HepG2 (cell line): ENCODE measurements at regions not wholly inside any gene's neighbourhood (a gene's known extent, or its start where the extent isn't known, plus 50 kb on each side); places are given as distances from the start of the nearest gene placed in this dataset.

ENCODE experiments used
- ATAC-seq: fragments of 200-7000 bp; cut with Tn5 transposase; 3 replicates; pipeline ENCODE4 v1.9.1; 2020; ENCODE audit warnings: mild to moderate bottlenecking, moderate library complexity
- BruUV-seq: library from RNA; stranded (reverse); fragments of 400-500 nt; replicated peaks from 2 replicates; lab custom pipeline; 2021; lab: Mats Ljungman, UMichigan
- CTCF ChIA-PET: fragments of 300-600 bp; formaldehyde crosslinking; extraction: SDS; loops from one replicate; lab custom pipeline; 2021; ENCODE audit warnings: low total read pairs, inconsistent platforms, low intra/inter-chr PET ratio; lab: Yijun Ruan, JAX
- POLR2A ChIA-PET: fragments of 350-600 bp; sonication (Branson Sonifier 250); formaldehyde crosslinking; loops from one replicate; lab custom pipeline; 2020; ENCODE audit warnings: antibody characterized with exemption, inconsistent platforms; lab: Yijun Ruan, JAX
- DNase-seq: peaks from one replicate; pipeline ENCODE4 v3.0.0-alpha.2; 2015; ENCODE audit warnings: low spot score
- FAIRE-seq: peaks from 3 replicates; lab custom pipeline; 2011; peaks lifted over from hg19 to GRCh38; lab: Jason Lieb, UNC
- H2AFZ ChIP-seq: one replicate; pipeline ENCODE4 v1.6.1; 2011; ENCODE audit warnings: low read length, inconsistent platforms
- H3K27ac ChIP-seq: fragments of 300-600 bp; 3 replicates; pipeline ENCODE4 v1.8.0; 2011; ENCODE audit warnings: mixed run types, mild to moderate bottlenecking, mixed read lengths, low read length, inconsistent platforms; ENCODE audit not compliant: insufficient read depth; ENCODE audit errors: extremely low read length
- H3K27me3 ChIP-seq, 2 experiments: fragments of 200-600 bp in 1 of 2; 2 replicates in 1 of 2; 3 replicates in 1 of 2; pipeline versions ENCODE4 v1.6.0 to v1.8.0; 2011; ENCODE audit warnings: low read length in 2 of 2, mild to moderate bottlenecking in 2 of 2, moderate library complexity in 2 of 2, inconsistent platforms in 1 of 2; ENCODE audit not compliant: insufficient read depth in 2 of 2, control insufficient read depth in 1 of 2
- H3K36me3 ChIP-seq, 2 experiments: fragments of 200-600 bp in 1 of 2; replicated peaks in 1 of 2; 2 replicates in 1 of 2; 3 replicates in 1 of 2; pipeline versions ENCODE4 v1.5.1 to v1.8.0; 2011; ENCODE audit warnings: low read length in 2 of 2, inconsistent platforms in 1 of 2; ENCODE audit not compliant: insufficient read depth in 2 of 2, control insufficient read depth in 1 of 2
- H3K4me1 ChIP-seq: 2 replicates; pipeline ENCODE4 v1.5.1; 2012; ENCODE audit warnings: low read length, inconsistent platforms; ENCODE audit not compliant: insufficient read depth
- H3K4me2 ChIP-seq: 2 replicates; pipeline ENCODE4 v1.6.0; 2011; ENCODE audit warnings: low read depth, low read length, inconsistent platforms
- H3K4me3 ChIP-seq, 3 experiments: fragments of 200-600 bp in 1 of 3; sonication (generic), shearing (Covaris generic) in 1 of 3; replicated peaks in 1 of 3; 2 replicates each; pipeline ENCODE4 v1.5.1; 2011 to 2016; ENCODE audit warnings: low read length in 3 of 3, inconsistent platforms in 2 of 3, low read depth in 2 of 3, mild to moderate bottlenecking in 2 of 3, control low read depth in 1 of 3, mixed read lengths in 1 of 3; ENCODE audit not compliant: insufficient read depth in 1 of 3
- H3K79me2 ChIP-seq: one replicate; pipeline ENCODE4 v1.6.1; 2011; ENCODE audit warnings: low read length, inconsistent platforms; ENCODE audit not compliant: insufficient read depth
- H3K9ac ChIP-seq: 2 replicates; pipeline ENCODE4 v1.6.0; 2011; ENCODE audit warnings: mild to moderate bottlenecking, low read depth, low read length, inconsistent platforms; ENCODE audit not compliant: insufficient read depth
- H3K9me3 ChIP-seq: 2 replicates; pipeline ENCODE4 v1.5.1; 2012; ENCODE audit warnings: mild to moderate bottlenecking, low read length
- H4K20me1 ChIP-seq: 2 replicates; pipeline ENCODE4 v1.6.0; 2011; ENCODE audit warnings: inconsistent platforms, mild to moderate bottlenecking, low read length, moderate library complexity; ENCODE audit not compliant: insufficient read depth
- BRD4 ChIP-seq: sonication (generic); formaldehyde crosslinking; IDR thresholded peaks from 2 replicates; pipeline ENCODE4 v1.4.0; 2020; ENCODE audit warnings: missing genetic modification reagents
- FOXA1 ChIP-seq, 2 experiments: fragments of 450-650 bp in 1 of 2; sonication (generic) in 1 of 2; formaldehyde crosslinking in 1 of 2; IDR thresholded peaks; 2 replicates each; pipeline versions ENCODE4 v1.4.0 to v1.6.1; 2016 to 2020; ENCODE audit warnings: missing genetic modification reagents in 1 of 2
- GLI4 ChIP-seq: sonication (generic); formaldehyde crosslinking; IDR thresholded peaks from 2 replicates; pipeline ENCODE4 v1.5.1; 2020; ENCODE audit warnings: missing genetic modification reagents, mild to moderate bottlenecking, moderate library complexity, borderline replicate concordance
- HMG20A ChIP-seq: IDR thresholded peaks from 2 replicates; pipeline ENCODE4 v1.6.1; 2016; ENCODE audit warnings: borderline replicate concordance
- KDM6A ChIP-seq: IDR thresholded peaks from 2 replicates; pipeline ENCODE4 v1.6.1; 2016; ENCODE audit warnings: low read depth
- MBD4 ChIP-seq: IDR thresholded peaks from 2 replicates; pipeline ENCODE4 v1.6.1; 2012; ENCODE audit warnings: low read length, inconsistent platforms, borderline replicate concordance
- NFE2 ChIP-seq: sonication (generic); formaldehyde crosslinking; IDR thresholded peaks from 2 replicates; pipeline ENCODE4 v1.4.0; 2020; ENCODE audit warnings: missing genetic modification reagents
- NR2C2 ChIP-seq: sonication (generic); formaldehyde crosslinking; IDR thresholded peaks from 2 replicates; pipeline ENCODE4 v1.4.0; 2020; ENCODE audit warnings: missing genetic modification reagents, mild to moderate bottlenecking, moderate library complexity, borderline replicate concordance
- NR2F1 ChIP-seq, 2 experiments: fragments of 450-650 bp in 1 of 2; formaldehyde crosslinking in 1 of 2; IDR thresholded peaks; 2 replicates each; pipeline versions ENCODE4 v1.5.0 to v1.6.1; 2016 to 2020; ENCODE audit warnings: mild to moderate bottlenecking in 1 of 2, missing compliant biosample characterization in 1 of 2, missing genetic modification reagents in 1 of 2, moderate library complexity in 1 of 2
- PAWR ChIP-seq: sonication (generic); formaldehyde crosslinking; IDR thresholded peaks from 2 replicates; pipeline ENCODE4 v1.4.0; 2020; ENCODE audit warnings: missing genetic modification reagents, mild to moderate bottlenecking, borderline replicate concordance
- ZBTB7A ChIP-seq: sonication (generic); formaldehyde crosslinking; IDR thresholded peaks from 2 replicates; pipeline ENCODE4 v1.8.0; 2022; ENCODE audit warnings: mild to moderate bottlenecking, missing genetic modification reagents
- ZFP41 ChIP-seq: sonication (generic); formaldehyde crosslinking; IDR thresholded peaks from 2 replicates; pipeline ENCODE4 v1.4.0; 2020; ENCODE audit warnings: mild to moderate bottlenecking, missing genetic modification reagents, borderline replicate concordance
- ZMAT3 ChIP-seq: sonication (generic); formaldehyde crosslinking; conservative IDR thresholded peaks from 2 replicates; pipeline ENCODE4 v1.7.0; 2021; ENCODE audit warnings: missing genetic modification reagents
- ZMYM3 ChIP-seq: sonication (generic); formaldehyde crosslinking; IDR thresholded peaks from 2 replicates; pipeline ENCODE4 v1.5.1; 2020; ENCODE audit warnings: mild to moderate bottlenecking, missing genetic modification reagents
- ZNF136 ChIP-seq: sonication (generic); formaldehyde crosslinking; IDR thresholded peaks from 2 replicates; pipeline ENCODE4 v1.8.1; 2022; ENCODE audit warnings: low read depth, mild to moderate bottlenecking, moderate library complexity, missing genetic modification reagents
- ZNF446 ChIP-seq: sonication (generic); formaldehyde crosslinking; IDR thresholded peaks from 2 replicates; pipeline ENCODE4 v1.5.0; 2020; ENCODE audit warnings: mild to moderate bottlenecking, missing genetic modification reagents
- ZNF781 ChIP-seq: sonication (generic); formaldehyde crosslinking; IDR thresholded peaks from 2 replicates; pipeline ENCODE4 v1.5.1; 2020; ENCODE audit warnings: borderline replicate concordance, mild to moderate bottlenecking, missing genetic modification reagents; ENCODE audit errors: not compliant biosample characterization
- WGBS: methylation state at CpG from one replicate; pipeline ENCODE4 v1.1.6; 2017; ENCODE audit warnings: low lambda C conversion rate; 5-methylcytosine and 5-hydroxymethylcytosine counted together
- in situ Hi-C: cut with HindIII; loops from 2 replicates; pipeline ENCODE4 v1.10.0; 2017; ENCODE audit warnings: low pct_unique_long_range_greater_than_20kb; ENCODE audit not compliant: extremely low pct_ligation_motif_present
- intact Hi-C: fragments of 100-400 bp; cut with micrococcal nuclease; formaldehyde crosslinking; loops from one replicate; pipeline ENCODE4 v1.10.0; 2022; ENCODE audit not compliant: unreplicated experiment
- TF ChIP-seq, protein P1 (sequence below): sonication (generic); formaldehyde crosslinking; IDR thresholded peaks from 2 replicates; pipeline ENCODE4 v1.4.0; 2020; ENCODE audit warnings: mild to moderate bottlenecking, missing genetic modification reagents, borderline replicate concordance
- TF ChIP-seq, protein P2 (sequence below): sonication (generic); formaldehyde crosslinking; IDR thresholded peaks from 2 replicates; pipeline ENCODE4 v1.9.0; 2021; ENCODE audit warnings: missing genetic modification reagents, mild to moderate bottlenecking, borderline replicate concordance
- TF ChIP-seq, protein P3 (sequence below), 2 experiments: sonication (generic) in 1 of 2; formaldehyde crosslinking in 1 of 2; IDR thresholded peaks; 2 replicates each; pipeline versions ENCODE4 v1.5.1 to v1.6.1; 2011 to 2020; ENCODE audit warnings: borderline replicate concordance in 1 of 2, low read depth in 1 of 2, low read length in 1 of 2, mild to moderate bottlenecking in 1 of 2, missing genetic modification reagents in 1 of 2, moderate library complexity in 1 of 2

DNA sequence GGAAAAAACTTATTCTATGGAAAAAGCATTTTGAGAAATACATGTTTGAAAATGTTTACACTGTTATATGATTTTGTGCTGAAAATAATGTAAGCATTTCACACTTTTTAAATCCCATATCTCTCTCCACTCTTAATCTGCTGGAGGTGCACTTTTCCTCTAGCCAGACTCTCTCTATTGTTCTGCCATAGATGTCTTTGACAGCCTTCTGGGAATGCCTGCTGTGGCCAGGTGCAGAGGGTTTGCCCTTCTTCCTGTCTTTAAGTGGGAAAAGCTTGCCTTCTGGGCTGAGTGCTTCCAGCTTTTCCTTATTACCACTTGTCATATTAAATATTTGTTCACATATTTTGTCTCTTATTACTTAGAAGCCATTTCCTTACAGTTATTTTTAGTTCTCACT, 60.1 kb upstream of the PPM1H start (continued):
- TF ChIP-seq ZNF781 (CRISPR knock-in tag) (no peak), ZFP41 (no peak), NFE2 (CRISPR knock-in tag) (no peak), ZMAT3 (CRISPR knock-in tag) (no peak), ZBTB7A (no peak)

DNA sequence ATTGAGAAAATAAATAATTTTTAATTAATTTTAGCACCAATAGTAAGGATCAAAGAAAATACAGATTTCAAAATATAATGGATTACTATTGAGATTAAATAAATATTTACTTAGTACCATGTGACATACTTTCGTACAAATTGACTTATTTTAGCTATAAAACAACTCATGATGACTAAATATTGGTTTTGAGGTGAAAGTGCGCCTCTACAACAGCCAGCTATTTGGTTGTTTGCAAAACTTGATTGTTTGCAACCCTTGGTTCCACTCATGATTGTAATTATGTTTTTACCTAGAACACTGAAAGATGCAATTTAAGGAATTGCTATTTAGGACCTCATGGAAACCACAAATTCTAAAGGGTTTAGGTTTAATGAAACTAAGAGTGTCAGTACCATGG, 51.9 kb upstream of the PPM1H start:
- POLR2A ChIA-PET: no interaction called here
- Histone ChIP-seq H3K4me3 (no peak overlapping the region), H3K27ac (no peak overlapping the region), H3K9me3 (no peaks in the 10 kb centered on the region), H3K4me1 (peaks cover 9% of the 10 kb centered on the region), H2AFZ (no peak overlapping the region), H3K36me3 (no peaks in the 10 kb centered on the region), H3K79me2 (no peaks in the 10 kb centered on the region), H4K20me1 (no peaks in the 10 kb centered on the region), H3K27me3 (no peaks in the 10 kb centered on the region), H3K9ac (no peak overlapping the region), H3K4me2 (no peak overlapping the region)
- TF ChIP-seq HMG20A (CRISPR knock-in tag) (no peak), ZMYM3 (CRISPR knock-in tag) (no peak), KDM6A (no peak), BRD4 (CRISPR knock-in tag) (no peak), MBD4 (no peak), FOXA1 (IDR thresholded peaks at IDR 0.05) (no peak), FOXA1 (CRISPR knock-in tag; IDR thresholded peaks at IDR 0.05) (no peak), PAWR (CRISPR knock-in tag) (no peak), ZNF446 (CRISPR knock-in tag) (no peak), GLI4 (CRISPR knock-in tag) (no peak), ZNF136 (no peak), NR2C2 (CRISPR knock-in tag) (no peak), NR2F1 (CRISPR knock-in tag; IDR thresholded peaks at IDR 0.05) (no peak)
- TF ChIP-seq, protein P1, sequence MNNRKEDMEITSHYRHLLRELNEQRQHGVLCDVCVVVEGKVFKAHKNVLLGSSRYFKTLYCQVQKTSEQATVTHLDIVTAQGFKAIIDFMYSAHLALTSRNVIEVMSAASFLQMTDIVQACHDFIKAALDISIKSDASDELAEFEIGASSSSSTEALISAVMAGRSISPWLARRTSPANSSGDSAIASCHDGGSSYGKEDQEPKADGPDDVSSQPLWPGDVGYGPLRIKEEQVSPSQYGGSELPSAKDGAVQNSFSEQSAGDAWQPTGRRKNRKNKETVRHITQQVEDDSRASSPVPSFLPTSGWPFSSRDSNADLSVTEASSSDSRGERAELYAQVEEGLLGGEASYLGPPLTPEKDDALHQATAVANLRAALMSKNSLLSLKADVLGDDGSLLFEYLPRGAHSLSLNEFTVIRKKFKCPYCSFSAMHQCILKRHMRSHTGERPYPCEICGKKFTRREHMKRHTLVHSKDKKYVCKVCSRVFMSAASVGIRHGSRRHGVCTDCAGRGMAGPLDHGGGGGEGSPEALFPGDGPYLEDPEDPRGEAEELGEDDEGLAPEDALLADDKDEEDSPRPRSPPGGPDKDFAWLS (CRISPR knock-in tag): no peak
- TF ChIP-seq, protein P2, sequence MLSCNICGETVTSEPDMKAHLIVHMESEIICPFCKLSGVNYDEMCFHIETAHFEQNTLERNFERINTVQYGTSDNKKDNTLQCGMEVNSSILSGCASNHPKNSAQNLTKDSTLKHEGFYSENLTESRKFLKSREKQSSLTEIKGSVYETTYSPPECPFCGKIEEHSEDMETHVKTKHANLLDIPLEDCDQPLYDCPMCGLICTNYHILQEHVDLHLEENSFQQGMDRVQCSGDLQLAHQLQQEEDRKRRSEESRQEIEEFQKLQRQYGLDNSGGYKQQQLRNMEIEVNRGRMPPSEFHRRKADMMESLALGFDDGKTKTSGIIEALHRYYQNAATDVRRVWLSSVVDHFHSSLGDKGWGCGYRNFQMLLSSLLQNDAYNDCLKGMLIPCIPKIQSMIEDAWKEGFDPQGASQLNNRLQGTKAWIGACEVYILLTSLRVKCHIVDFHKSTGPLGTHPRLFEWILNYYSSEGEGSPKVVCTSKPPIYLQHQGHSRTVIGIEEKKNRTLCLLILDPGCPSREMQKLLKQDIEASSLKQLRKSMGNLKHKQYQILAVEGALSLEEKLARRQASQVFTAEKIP (CRISPR knock-in tag): no peak
- TF ChIP-seq, protein P3, sequence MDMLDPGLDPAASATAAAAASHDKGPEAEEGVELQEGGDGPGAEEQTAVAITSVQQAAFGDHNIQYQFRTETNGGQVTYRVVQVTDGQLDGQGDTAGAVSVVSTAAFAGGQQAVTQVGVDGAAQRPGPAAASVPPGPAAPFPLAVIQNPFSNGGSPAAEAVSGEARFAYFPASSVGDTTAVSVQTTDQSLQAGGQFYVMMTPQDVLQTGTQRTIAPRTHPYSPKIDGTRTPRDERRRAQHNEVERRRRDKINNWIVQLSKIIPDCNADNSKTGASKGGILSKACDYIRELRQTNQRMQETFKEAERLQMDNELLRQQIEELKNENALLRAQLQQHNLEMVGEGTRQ (IDR thresholded peaks at IDR 0.05; ENCODE audit: low read depth, low read length): no peak
- TF ChIP-seq, protein P3 (CRISPR knock-in tag; IDR thresholded peaks at IDR 0.05; ENCODE audit: borderline replicate concordance): no peak
- CTCF ChIA-PET: no interaction called here
- no peak for FAIRE-seq
- no peak for DNase-seq
- intact Hi-C loops: no loop called here
- ATAC-seq: no peak
- WGBS: 6% methylated on average over 2 of the region's 2 CpGs
- in situ Hi-C loops: no loop called here
- no TSS peak for BruUV-seq
